OCI-LY1 (cell line): ENCODE measurements at regions not wholly inside any gene's neighbourhood (a gene's known extent, or its start where the extent isn't known, plus 50 kb on each side); places are given as distances from the start of the nearest gene placed in this dataset.

Experiments used
- H2AFZ ChIP-seq: fragments of 200-600 bp; sonication (generic), shearing (Covaris generic); 2 replicates; pipeline ENCODE4 v1.6.0; 2014; ENCODE audit warnings: antibody characterized with exemption, mild to moderate bottlenecking, low read length
- H3F3A ChIP-seq: fragments of 200-600 bp; sonication (generic), shearing (Covaris generic); 2 replicates; pipeline ENCODE4 v1.6.0; 2014; ENCODE audit warnings: mild to moderate bottlenecking, antibody characterized with exemption, low read length, moderate library complexity; ENCODE audit not compliant: insufficient read depth
- H3K27ac ChIP-seq: fragments of 200-600 bp; sonication (generic); 2 replicates; pipeline ENCODE4 v1.5.1; 2014; ENCODE audit warnings: low read length, mixed run types, mild to moderate bottlenecking, low read depth; ENCODE audit not compliant: poor library complexity, severe bottlenecking
- H3K27me3 ChIP-seq: fragments of 200-600 bp; sonication (generic); 2 replicates; pipeline ENCODE4 v1.6.0; 2014; ENCODE audit warnings: antibody characterized with exemption, mild to moderate bottlenecking, low read length, moderate library complexity; ENCODE audit not compliant: insufficient read depth
- H3K36me3 ChIP-seq: fragments of 200-600 bp; sonication (generic); 2 replicates; pipeline ENCODE4 v1.6.1; 2014; ENCODE audit warnings: mild to moderate bottlenecking, antibody characterized with exemption, low read length, moderate library complexity, mixed read lengths; ENCODE audit not compliant: insufficient read depth
- H3K4me1 ChIP-seq: fragments of 200-600 bp; sonication (generic); 2 replicates; pipeline ENCODE4 v1.5.1; 2014; ENCODE audit warnings: mild to moderate bottlenecking, low read length, moderate library complexity; ENCODE audit not compliant: insufficient read depth, severe bottlenecking
- H3K4me2 ChIP-seq: fragments of 200-600 bp; sonication (generic), shearing (Covaris generic); 2 replicates; pipeline ENCODE4 v1.6.1; 2014; ENCODE audit warnings: low read length
- H3K4me3 ChIP-seq: fragments of 200-600 bp; sonication (generic); 2 replicates; pipeline ENCODE4 v1.5.1; 2014; ENCODE audit warnings: low read length, low read depth, mild to moderate bottlenecking, mixed read lengths; ENCODE audit not compliant: poor library complexity, severe bottlenecking
- H3K79me2 ChIP-seq: fragments of 200-600 bp; shearing (Covaris generic); 2 replicates; pipeline ENCODE4 v1.6.1; 2016; ENCODE audit warnings: mixed run types, low read length, mixed read lengths; ENCODE audit not compliant: insufficient read depth
- H3K9ac ChIP-seq: fragments of 200-600 bp; sonication (generic), shearing (Covaris generic); 2 replicates; pipeline ENCODE4 v1.6.1; 2014; ENCODE audit warnings: mild to moderate bottlenecking, low read length, mixed read lengths
- H3K9me2 ChIP-seq: fragments of 200-600 bp; sonication (generic), shearing (Covaris generic); 2 replicates; pipeline ENCODE4 v1.6.1; 2014; ENCODE audit warnings: low read depth, mild to moderate bottlenecking, low read length, mixed read lengths
- H3K9me3 ChIP-seq: fragments of 200-600 bp; shearing (Covaris generic); 2 replicates; pipeline ENCODE4 v1.6.1; 2014; ENCODE audit warnings: low read length, mixed read lengths
- H4K20me1 ChIP-seq: fragments of 200-600 bp; sonication (generic), shearing (Covaris generic); 2 replicates; pipeline ENCODE4 v1.6.0; 2016; ENCODE audit warnings: mild to moderate bottlenecking, low read length; ENCODE audit not compliant: insufficient read depth
- EZH2 ChIP-seq: fragments of 200-600 bp; sonication (generic), shearing (Covaris generic); IDR thresholded peaks from 2 replicates; pipeline ENCODE4 v1.8.0; 2017; ENCODE audit warnings: borderline replicate concordance, mixed run types, mild to moderate bottlenecking, antibody characterized with exemption, low read length, moderate library complexity, mixed read lengths
- TF ChIP-seq, protein P1 (sequence below): fragments of 200-600 bp; sonication (generic), shearing (Covaris generic); IDR thresholded peaks from 2 replicates; pipeline ENCODE4 v1.5.1; 2017; ENCODE audit warnings: mild to moderate bottlenecking, antibody characterized with exemption, low read length, moderate library complexity, mixed read lengths

DNA sequence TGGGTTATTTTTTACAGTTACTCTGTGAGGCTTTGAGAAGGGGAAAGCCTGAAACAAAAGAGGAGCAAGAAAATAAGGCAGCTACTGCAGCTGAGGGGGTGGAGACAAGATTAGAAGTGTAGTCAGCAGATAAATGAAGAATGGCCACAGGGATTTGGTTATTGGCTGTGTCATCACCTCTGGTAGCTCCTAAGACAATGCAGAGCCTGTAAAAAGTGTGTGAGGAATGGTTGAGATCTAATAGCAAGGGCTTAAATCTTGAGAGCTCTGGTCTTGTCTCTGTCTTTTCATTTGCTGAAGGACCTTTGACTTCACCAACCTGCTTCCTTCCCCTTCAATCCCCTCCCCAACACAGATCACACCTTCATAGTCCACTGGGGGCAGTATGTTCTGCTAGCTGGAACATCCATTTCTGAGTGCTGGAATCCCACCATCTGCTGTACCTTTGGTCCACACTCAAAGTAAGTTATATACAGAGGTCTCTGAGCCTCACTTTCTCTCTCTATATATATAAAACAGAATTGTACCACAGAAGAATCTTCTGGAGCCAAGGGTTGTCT, 213.7 kb upstream of the ZIC3 start:
- no peak overlapping the region for H3K27ac ChIP-seq
- H3K4me3 ChIP-seq: no peak overlapping the region
- H3K4me2 ChIP-seq: no peak overlapping the region
- H3K27me3 ChIP-seq: no peaks in the 10 kb centered on the region
- H3K36me3 ChIP-seq: no peaks in the 10 kb centered on the region
- H3K9me2 ChIP-seq: no peaks in the 10 kb centered on the region
- H3K9ac ChIP-seq: no peak overlapping the region
- TF ChIP-seq EZH2: no peak
- TF ChIP-seq, protein P1, sequence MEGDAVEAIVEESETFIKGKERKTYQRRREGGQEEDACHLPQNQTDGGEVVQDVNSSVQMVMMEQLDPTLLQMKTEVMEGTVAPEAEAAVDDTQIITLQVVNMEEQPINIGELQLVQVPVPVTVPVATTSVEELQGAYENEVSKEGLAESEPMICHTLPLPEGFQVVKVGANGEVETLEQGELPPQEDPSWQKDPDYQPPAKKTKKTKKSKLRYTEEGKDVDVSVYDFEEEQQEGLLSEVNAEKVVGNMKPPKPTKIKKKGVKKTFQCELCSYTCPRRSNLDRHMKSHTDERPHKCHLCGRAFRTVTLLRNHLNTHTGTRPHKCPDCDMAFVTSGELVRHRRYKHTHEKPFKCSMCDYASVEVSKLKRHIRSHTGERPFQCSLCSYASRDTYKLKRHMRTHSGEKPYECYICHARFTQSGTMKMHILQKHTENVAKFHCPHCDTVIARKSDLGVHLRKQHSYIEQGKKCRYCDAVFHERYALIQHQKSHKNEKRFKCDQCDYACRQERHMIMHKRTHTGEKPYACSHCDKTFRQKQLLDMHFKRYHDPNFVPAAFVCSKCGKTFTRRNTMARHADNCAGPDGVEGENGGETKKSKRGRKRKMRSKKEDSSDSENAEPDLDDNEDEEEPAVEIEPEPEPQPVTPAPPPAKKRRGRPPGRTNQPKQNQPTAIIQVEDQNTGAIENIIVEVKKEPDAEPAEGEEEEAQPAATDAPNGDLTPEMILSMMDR: no peak; the same call in 1 of the 2 replicates
- H2AFZ ChIP-seq: no peak overlapping the region
- H3K79me2 ChIP-seq: no peaks in the 10 kb centered on the region
- no peaks in the 10 kb centered on the region for H4K20me1 ChIP-seq
- no peaks in the 10 kb centered on the region for H3K9me3 ChIP-seq
- no peaks in the 10 kb centered on the region for H3F3A ChIP-seq
- H3K4me1 ChIP-seq: no peaks in the 10 kb centered on the region

DNA sequence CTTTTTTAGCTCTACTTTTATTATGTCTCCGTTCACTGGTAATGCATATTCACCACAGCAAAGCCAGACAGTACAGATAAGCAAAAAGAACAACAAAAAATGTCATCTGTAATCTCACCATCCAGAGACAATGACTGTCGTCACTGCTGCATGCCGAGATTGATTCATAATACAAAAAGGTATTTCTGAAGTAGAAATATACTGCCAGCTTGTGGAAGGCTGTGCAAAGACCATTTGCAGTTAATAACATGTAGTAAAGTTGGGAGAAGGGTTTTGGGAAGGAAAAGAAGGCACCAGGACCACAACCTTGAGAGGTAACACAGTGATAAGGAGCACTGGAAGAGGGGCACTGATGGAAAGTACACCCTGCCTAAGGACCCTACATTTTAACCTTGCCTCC, 223.0 kb upstream of the ZIC3 start:
- Histone ChIP-seq H3K9me2 (no peaks in the 10 kb centered on the region), H3K27ac (no peak overlapping the region), H4K20me1 (no peaks in the 10 kb centered on the region), H3K4me1 (no peaks in the 10 kb centered on the region), H3K36me3 (no peaks in the 10 kb centered on the region), H2AFZ (no peak overlapping the region), H3K9me3 (no peaks in the 10 kb centered on the region), H3F3A (no peaks in the 10 kb centered on the region), H3K79me2 (no peaks in the 10 kb centered on the region), H3K4me2 (no peak overlapping the region), H3K9ac (no peak overlapping the region), H3K27me3 (no peaks in the 10 kb centered on the region), H3K4me3 (no peak overlapping the region)
- TF ChIP-seq, protein P1: no peak
- TF ChIP-seq EZH2: no peak

DNA sequence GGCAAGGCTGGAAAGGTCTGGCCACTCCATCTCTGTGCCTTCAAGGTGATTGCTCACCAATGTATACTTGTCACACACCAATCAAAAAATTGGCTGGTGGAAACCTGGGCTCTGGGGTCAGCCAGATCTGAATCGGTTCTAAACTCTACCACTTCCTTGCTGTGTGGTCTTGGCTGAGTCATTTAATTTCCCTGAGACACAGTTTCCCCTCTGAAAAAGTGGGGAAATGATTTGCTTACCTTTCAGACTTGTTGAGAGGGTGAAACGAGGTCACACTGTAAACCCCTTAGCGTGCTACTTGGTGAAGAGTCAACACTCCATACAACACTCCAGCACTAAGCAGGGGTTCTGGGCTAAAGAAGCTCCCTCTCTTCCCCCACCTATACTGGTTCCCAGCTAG, 252.3 kb upstream of the ZIC3 start:
- no peaks in the 10 kb centered on the region for H3K27me3 ChIP-seq
- H3K9me2 ChIP-seq: no peaks in the 10 kb centered on the region
- H3F3A ChIP-seq: no peaks in the 10 kb centered on the region
- no peaks in the 10 kb centered on the region for H3K79me2 ChIP-seq
- TF ChIP-seq, protein P1: no peak
- TF ChIP-seq EZH2: no peak
- H3K27ac ChIP-seq: no peak overlapping the region
- H3K9me3 ChIP-seq: no peaks in the 10 kb centered on the region
- no peaks in the 10 kb centered on the region for H4K20me1 ChIP-seq
- H3K4me2 ChIP-seq: no peak overlapping the region
- no peaks in the 10 kb centered on the region for H3K36me3 ChIP-seq
- H3K4me3 ChIP-seq: no peak overlapping the region
- no peak overlapping the region for H2AFZ ChIP-seq
- no peaks in the 10 kb centered on the region for H3K4me1 ChIP-seq
- H3K9ac ChIP-seq: no peak overlapping the region
